Activated CD8-positive, alpha-beta memory T cell treated with anti-CD3 and anti-CD28 coated beads for 48 hours (primary cell): ENCODE measurements at regions not wholly inside any gene's neighbourhood (a gene's known extent, or its start where the extent isn't known, plus 50 kb on each side); places are given as distances from the start of the nearest gene placed in this dataset.

Source experiments
- DNase-seq, 3 experiments: peaks; one replicate each; pipeline ENCODE4 v3.0.0-alpha.2; 2020; ENCODE audit warnings: low read depth in 2 of 3, low spot score in 2 of 3

GRCh38 chr16:73544826-73545225 is 496.9 kb upstream of the ZFHX3 start:
- DNase-seq: no peak

DNA sequence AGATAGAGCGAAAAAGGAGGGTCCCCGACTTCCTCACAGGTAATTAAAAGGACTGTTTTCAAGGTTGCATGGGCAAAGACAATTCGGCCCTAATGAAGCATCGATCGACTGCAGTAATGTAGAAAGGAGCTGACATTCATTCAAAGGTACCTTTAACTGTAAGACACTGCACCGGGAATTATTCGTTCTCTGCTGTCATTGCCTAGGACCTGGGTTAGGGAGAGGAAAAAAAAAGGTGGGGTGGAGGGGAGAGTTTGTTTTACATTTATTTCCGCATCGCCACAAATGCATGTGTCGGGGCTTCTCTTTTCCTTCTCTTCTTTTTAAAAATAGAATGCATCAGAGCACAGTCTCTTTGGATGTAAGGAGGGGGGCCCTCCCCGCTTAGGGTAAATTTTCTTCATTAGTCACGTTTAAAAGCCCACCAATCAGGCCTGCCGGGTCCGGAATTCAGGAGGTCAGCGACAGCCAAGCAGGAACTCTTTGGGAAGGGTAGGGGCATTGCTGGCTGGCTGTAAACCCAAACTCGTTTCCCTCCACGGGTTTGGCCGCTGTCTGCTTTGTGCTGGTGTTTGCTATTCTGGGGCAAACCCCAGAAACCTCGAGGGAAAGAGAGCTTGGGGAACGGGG is 496.2 kb upstream of the ZFHX3 start:
- DNase-seq: no peak

- DNase-seq: no peak
Measured at GRCh38 chr16:73543331-73543969, 495.5 kb upstream of the ZFHX3 start.

GRCh38 chr16:73542885-73543284 is 495.0 kb upstream of the ZFHX3 start:
- no peak for DNase-seq

- no peak for DNase-seq
Measured at GRCh38 chr16:73537921-73538320, 490.0 kb upstream of the ZFHX3 start.

DNA sequence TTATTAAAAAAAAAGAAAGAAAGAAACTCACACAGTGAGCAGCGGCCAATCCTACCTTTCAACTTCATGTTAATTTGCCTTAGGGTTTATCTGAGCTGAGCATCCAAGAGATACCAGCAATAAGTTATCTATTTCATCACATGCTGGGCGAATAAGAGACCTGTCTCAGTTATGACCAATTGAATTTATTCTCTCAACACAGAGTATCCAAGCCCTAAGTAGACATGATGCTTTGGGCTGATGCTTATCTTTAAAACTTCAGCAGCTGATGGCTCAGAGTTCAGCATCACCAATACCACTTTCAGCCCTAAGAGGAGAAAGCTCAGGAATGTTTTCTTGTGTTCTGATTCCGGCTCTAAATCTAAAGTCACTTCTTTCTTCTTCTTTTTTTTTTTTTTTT is 489.0 kb upstream of the ZFHX3 start:
- DNase-seq: no peak

DNA sequence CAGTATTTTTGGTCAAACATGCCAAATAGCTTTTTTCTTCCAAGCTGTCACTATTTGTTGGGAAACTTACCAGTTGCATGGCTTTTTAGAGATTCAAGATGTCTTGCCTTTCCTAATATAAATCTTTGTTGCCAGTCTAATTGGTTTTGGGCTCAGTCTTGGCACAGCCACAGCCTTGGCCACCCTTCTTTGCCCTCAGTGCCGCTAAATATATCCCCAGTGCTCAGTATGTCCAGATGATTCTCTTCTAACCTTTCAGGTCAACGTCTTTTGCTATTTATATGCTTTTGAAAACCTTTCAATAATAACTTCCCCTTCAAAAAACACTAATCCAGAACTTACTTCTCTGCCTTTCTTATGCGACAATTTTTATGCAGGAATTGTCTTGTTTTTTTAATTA is 483.1 kb upstream of the ZFHX3 start:
- no peak for DNase-seq

DNA sequence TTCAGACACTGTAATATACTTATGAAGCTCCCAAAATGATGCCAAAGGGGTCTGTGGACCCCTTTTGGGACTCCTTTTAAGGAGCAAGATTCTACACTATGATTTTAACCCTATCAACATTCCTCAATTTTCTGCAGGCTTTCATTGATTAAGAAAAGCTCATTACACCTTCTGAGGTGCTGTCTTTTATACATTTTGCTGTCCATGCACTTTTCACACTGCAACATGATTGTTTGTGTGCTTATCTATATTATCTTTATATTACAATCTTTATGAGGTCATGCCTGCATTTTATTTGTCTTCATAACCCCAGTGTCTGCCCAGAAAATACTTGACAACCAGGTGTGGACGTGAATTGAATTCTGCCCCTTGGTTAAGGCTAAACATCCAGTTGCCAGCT is 482.6 kb upstream of the ZFHX3 start:
- no peak for DNase-seq

- no peak for DNase-seq
Measured at GRCh38 chr16:73529303-73530012, 481.5 kb upstream of the ZFHX3 start.

DNA sequence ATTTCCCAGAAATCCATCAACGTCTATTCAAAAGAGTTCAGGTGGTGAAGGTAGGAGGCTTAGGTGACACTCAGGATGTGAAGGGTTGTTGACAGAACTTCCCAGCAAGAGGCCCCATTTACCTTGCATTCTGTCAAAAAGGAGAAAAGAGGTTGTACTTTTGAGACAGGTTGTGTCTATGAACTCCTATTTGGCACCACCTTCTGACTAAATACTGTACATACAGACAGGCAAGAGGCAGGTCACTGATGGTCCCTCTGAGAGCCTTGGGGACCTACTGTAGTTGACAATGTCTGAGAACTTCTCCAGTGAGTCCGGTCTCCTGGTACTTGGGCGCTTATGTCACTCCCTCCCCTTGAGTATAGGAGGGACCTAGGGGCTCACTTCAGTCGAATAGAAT is 479.3 kb upstream of the ZFHX3 start:
- DNase-seq: no peak

GRCh38 chr16:73526011-73526804 is 478.3 kb upstream of the ZFHX3 start:
- no peak for DNase-seq

DNA sequence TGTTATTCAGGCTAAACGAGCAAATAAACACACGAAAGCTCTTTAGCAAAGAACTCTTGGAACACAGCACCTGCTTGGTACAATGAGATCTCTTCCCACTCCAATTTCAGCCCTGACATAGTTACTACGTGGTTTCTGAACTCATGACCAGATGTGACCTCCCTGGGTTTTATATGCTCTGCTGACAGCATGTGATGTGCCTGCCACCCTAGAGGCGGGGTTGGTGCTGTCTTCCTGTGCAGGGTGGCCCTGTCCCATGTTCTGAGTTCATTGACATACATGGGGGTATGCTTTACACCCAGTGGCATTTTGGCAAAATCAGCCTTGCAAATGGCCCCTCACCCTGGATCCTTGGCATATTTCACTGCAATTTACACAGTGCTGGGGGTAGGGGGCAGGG is 475.3 kb upstream of the ZFHX3 start:
- no peak for DNase-seq

GRCh38 chr16:73521499-73521898 is 473.6 kb upstream of the ZFHX3 start:
- no peak for DNase-seq

DNA sequence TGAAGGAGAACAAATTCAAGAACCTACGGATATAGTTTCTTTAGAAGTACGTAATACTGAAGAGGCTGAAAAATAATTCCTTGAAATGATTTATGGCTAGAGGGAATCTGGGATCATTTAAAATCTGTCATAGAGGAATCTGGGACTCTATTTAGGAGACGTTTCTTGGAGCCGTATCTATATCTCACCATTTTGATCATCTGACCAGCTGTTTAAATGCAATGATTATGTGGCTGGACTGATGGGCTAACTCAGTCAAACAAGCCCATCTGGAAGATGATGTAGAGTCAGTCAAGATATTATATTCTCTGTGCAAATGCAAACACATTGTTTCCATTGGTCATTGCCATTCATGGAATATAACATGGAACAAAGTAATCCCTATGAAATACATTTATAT is 467.7 kb upstream of the ZFHX3 start:
- no peak for DNase-seq

DNA sequence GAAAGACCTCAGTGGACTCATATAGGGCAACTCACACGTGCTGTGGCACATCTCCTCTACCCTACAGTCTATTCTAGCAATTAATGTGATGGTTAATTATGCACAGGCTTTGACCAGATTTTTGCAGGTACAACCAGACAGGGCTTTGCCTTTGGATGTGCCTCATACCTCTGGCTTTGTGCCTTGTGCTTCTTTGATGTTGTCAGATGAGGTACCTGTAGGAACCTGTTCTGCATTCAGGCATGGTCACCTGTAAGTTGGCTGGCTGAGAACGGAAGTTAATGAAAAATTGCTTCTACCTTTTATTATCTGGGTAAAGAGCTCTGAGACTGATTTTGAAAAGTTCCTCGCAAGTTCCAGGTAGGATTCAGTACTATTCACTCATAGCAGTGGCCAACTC is 462.9 kb upstream of the ZFHX3 start:
- no peak for DNase-seq

DNA sequence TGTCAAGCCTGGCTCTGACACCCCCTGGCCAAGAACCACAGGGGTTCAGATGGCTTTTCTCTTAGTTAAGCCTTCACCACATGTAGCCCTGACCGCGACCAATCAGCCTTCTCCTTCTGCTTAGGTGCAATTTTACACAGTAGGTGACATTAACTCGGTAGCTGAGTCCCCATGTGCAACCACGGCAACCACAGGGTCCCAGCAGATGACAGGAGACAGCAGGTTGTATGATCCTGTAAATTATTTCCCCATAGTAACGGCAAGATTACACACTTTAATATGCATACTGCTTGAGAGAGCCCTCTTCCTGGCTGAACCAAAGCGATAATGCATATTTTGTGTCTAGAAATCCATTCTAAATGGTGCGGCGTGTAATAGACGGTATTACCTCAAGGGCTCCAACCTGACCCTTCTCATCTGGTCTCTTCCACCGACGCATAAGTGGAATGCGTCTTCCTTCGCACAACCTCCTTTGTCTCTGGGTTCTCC is 458.7 kb upstream of the ZFHX3 start:
- DNase-seq: no peak

- no peak for DNase-seq
Measured at GRCh38 chr16:73505577-73505976, 457.6 kb upstream of the ZFHX3 start.

DNA sequence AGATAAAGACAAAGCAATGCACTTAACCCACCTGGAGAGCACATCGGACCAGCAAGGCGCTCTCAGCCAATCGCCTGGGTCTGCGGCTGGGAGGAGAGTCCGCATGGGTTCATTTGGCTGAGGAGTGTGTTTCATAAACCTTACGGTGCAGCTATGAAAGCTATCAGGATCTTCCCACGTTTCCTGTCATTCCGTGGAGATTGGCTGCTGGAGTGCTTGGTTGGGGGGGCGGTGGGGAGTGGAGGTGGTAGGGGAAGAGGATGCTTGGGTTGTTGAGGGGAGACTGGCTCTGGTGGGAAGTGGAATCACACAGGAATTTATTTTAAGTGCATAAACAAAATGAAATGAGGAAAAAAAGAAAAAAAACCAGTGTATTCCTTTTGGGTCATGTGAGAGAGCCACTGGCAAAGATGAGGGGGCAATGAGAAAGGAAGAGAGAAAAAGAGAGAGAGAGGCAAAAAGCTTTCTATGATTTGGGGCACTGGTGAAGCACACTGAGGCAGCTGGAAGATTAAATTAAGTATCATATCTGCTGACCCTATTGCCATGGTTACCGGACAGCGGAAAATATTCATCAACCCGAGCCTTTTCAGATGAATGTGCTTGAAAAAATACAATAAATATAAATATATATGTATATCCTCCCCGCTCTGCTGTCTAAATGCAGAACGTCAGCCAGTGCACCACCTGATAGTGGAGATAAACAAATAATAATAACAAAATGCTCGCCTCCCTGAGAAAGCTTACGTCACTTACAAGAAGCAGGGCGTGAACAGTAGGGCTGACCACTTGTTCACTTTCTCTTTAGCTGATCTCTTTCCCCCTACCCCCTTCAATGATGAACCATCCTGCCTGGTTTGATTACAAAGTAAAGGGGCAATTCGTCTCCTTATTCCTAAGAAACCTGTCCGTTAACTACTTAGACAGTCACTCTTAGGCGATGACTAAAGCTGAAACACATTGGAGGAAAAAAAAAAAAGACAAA is 457.0 kb upstream of the ZFHX3 start:
- no peak for DNase-seq

- no peak for DNase-seq
Measured at GRCh38 chr16:73503093-73503492, 455.2 kb upstream of the ZFHX3 start.

DNA sequence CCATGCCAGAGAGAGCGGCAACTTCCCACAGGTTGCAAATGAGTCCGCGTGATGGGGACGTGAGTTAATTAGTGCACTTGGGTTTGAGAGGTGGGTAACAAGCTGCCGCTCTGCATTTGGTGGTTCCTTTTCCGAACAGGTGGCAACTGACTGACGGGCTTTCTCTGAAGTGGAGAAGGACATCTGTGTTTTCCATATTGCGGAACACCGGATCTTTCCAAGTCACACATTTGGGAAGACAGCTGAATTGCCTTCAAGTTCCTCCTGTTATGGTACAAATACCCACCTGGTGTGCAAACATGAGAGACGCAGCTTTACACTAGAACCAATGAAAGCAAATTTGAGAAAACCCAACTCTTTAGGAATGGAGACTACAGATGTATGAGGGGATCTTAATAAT is 451.3 kb upstream of the ZFHX3 start:
- no peak for DNase-seq

GRCh38 chr16:73485880-73486279 is 438.0 kb upstream of the ZFHX3 start:
- DNase-seq: no peak
